NCI-H2081 (cell line): ENCODE measurements at regions not wholly inside any gene's neighbourhood (a gene's known extent, or its start where the extent isn't known, plus 50 kb on each side); places are given as distances from the start of the nearest gene placed in this dataset.
"Not testable (repeated sequence)": the region's sequence is repeated elsewhere in the genome, so short reads cannot be mapped to it uniquely, and the experiment has no call there.

Source experiments
- DNase-seq, 2 experiments: peaks; one replicate each; lab custom pipeline; 2025; lab: John Stamatoyannopoulos, UW

GRCh38 chr6:85015396-85015990, 251.1 kb upstream of the TBX18 start:
- peak; percentile 26 to 29 for DNase-seq

GRCh38 chr6:85010865-85011264, 246.5 kb upstream of the TBX18 start:
- no peak for DNase-seq

GRCh38 chr6:85008296-85009009, 244.1 kb upstream of the TBX18 start:
- DNase-seq = no peak

GRCh38 chr6:85006362-85006761, 242.0 kb upstream of the TBX18 start:
- DNase-seq = no peak

- no peak for DNase-seq
Measured at GRCh38 chr6:85005494-85005893, 241.1 kb upstream of the TBX18 start.

GRCh38 chr6:85004361-85004995, 240.1 kb upstream of the TBX18 start:
- DNase-seq = no peak

GRCh38 chr6:85002847-85003246, 238.4 kb upstream of the TBX18 start:
- no peak for DNase-seq

GRCh38 chr6:85000001-85000400, 235.6 kb upstream of the TBX18 start:
- DNase-seq = no peak

GRCh38 chr6:84998223-84998622, 233.8 kb upstream of the TBX18 start:
- no peak for DNase-seq

- not testable (repeated sequence) for DNase-seq
Measured at GRCh38 chr6:84988766-84989165, 224.4 kb upstream of the TBX18 start.

- DNase-seq = not testable (repeated sequence)
Measured at GRCh38 chr6:84985490-84985889, 221.1 kb upstream of the TBX18 start.

GRCh38 chr6:84979541-84979940, 215.1 kb upstream of the TBX18 start:
- DNase-seq = no peak

GRCh38 chr6:84977363-84977705, 212.9 kb upstream of the TBX18 start:
- DNase-seq = no peak

GRCh38 chr6:84976526-84977362, 212.3 kb upstream of the TBX18 start:
- no peak for DNase-seq

- no peak for DNase-seq
Measured at GRCh38 chr6:84975316-84975715, 210.9 kb upstream of the TBX18 start.

GRCh38 chr6:84973606-84974005, 209.2 kb upstream of the TBX18 start:
- no peak for DNase-seq

GRCh38 chr6:84967965-84968364, 203.6 kb upstream of the TBX18 start:
- DNase-seq = no peak

- peak; percentile 57 to 61 for DNase-seq
Measured at GRCh38 chr6:84967389-84967788, 203.0 kb upstream of the TBX18 start.

GRCh38 chr6:84953111-84953755, 188.8 kb upstream of the TBX18 start:
- no peak for DNase-seq

- not testable (repeated sequence) for DNase-seq
Measured at GRCh38 chr6:84944926-84945325, 180.5 kb upstream of the TBX18 start.

GRCh38 chr6:84943905-84944304, 179.5 kb upstream of the TBX18 start:
- no peak for DNase-seq

GRCh38 chr6:84941609-84942008, 177.2 kb upstream of the TBX18 start:
- DNase-seq = not testable (repeated sequence)
